HFFc6 (cell line): ENCODE measurements at regions not wholly inside any gene's neighbourhood (a gene's known extent, or its start where the extent isn't known, plus 50 kb on each side); places are given as distances from the start of the nearest gene placed in this dataset.

ENCODE experiments used
- DNase-seq: peaks from one replicate; pipeline ENCODE4 v3.0.0-alpha.2; 2018
- H3K27ac Mint-ChIP-seq: 2 replicates; pipeline ENCODE4 v1.8.0; 2020; ENCODE audit warnings: mild to moderate bottlenecking, mixed read lengths
- H3K27me3 Mint-ChIP-seq: 2 replicates; pipeline ENCODE4 v1.8.0; 2021; ENCODE audit warnings: mild to moderate bottlenecking, moderate library complexity, mixed read lengths; ENCODE audit not compliant: insufficient read depth
- H3K36me3 Mint-ChIP-seq: 2 replicates; pipeline ENCODE4 v1.8.0; 2021; ENCODE audit warnings: low read depth, mixed read lengths
- H3K4me1 Mint-ChIP-seq: 2 replicates; pipeline ENCODE4 v1.8.0; 2020; ENCODE audit warnings: low read depth, mixed read lengths
- H3K4me3 Mint-ChIP-seq: 2 replicates; pipeline ENCODE4 v1.8.0; 2020; ENCODE audit warnings: mild to moderate bottlenecking, moderate library complexity, mixed read lengths
- H3K9me3 Mint-ChIP-seq: 2 replicates; pipeline ENCODE4 v1.8.0; 2020; ENCODE audit warnings: mild to moderate bottlenecking, mixed read lengths
- TF ChIP-seq, protein P1 (sequence below): fragments of 200-600 bp; sonication (generic); IDR thresholded peaks from 2 replicates; pipeline ENCODE4 v1.5.0; 2021; ENCODE audit warnings: antibody characterized with exemption, mild to moderate bottlenecking

DNA sequence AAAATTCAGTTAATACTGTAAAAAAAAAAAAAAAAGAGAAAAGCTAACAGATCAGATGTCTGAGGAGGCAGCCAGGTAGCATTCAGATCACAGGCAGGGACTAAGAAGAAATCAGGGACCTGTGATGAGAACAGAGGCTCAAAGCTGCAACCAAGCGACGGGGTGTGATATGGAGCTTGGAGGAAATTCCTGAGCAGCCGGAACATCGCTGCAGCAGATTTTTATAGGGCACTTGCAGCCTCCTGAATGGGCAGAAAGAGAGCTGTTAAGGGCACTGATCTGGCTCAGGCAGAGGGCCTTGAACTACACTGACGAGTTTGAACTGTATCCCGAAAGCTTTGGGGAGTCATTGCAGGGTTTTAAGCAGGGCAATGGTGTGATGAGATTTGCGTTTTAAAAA, 315.4 kb downstream of the ADGRL2 start:
- TF ChIP-seq, protein P1, sequence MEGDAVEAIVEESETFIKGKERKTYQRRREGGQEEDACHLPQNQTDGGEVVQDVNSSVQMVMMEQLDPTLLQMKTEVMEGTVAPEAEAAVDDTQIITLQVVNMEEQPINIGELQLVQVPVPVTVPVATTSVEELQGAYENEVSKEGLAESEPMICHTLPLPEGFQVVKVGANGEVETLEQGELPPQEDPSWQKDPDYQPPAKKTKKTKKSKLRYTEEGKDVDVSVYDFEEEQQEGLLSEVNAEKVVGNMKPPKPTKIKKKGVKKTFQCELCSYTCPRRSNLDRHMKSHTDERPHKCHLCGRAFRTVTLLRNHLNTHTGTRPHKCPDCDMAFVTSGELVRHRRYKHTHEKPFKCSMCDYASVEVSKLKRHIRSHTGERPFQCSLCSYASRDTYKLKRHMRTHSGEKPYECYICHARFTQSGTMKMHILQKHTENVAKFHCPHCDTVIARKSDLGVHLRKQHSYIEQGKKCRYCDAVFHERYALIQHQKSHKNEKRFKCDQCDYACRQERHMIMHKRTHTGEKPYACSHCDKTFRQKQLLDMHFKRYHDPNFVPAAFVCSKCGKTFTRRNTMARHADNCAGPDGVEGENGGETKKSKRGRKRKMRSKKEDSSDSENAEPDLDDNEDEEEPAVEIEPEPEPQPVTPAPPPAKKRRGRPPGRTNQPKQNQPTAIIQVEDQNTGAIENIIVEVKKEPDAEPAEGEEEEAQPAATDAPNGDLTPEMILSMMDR: no peak
- H3K27me3 Mint-ChIP-seq: no peaks in the 10 kb centered on the region
- H3K4me1 Mint-ChIP-seq: no peaks in the 10 kb centered on the region
- no peak overlapping the region for H3K4me3 Mint-ChIP-seq
- DNase-seq: no peak
- H3K27ac Mint-ChIP-seq: no peak overlapping the region
- H3K9me3 Mint-ChIP-seq: no peaks in the 10 kb centered on the region; the same call in 1 of the 2 replicates
- no peaks in the 10 kb centered on the region for H3K36me3 Mint-ChIP-seq

DNA sequence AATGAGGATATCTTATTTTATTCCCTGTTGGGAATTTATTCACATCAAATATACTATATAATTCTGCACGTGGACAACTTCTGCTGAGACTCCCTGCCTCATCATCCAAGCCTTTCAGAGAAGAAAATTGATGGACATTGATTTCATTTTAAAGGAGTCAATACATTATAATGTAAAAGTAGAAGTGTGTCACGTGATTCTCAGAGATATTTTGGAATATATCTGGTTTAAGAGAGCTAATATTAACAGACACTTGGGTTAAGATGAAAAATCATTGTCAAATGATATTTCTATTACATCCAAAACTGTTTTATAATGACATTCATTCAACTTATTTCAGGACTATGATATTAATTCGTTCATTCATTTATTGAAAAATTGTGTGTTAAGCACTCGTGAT, 314.2 kb downstream of the ADGRL2 start:
- Mint-ChIP-seq H3K27me3 (no peaks in the 10 kb centered on the region), H3K9me3 (peaks cover 5% of the 10 kb centered on the region; the same call in 1 of the 2 replicates), H3K4me1 (no peaks in the 10 kb centered on the region), H3K27ac (no peak overlapping the region), H3K36me3 (no peaks in the 10 kb centered on the region), H3K4me3 (no peak overlapping the region)
- TF ChIP-seq, protein P1: no peak
- no peak for DNase-seq

DNA sequence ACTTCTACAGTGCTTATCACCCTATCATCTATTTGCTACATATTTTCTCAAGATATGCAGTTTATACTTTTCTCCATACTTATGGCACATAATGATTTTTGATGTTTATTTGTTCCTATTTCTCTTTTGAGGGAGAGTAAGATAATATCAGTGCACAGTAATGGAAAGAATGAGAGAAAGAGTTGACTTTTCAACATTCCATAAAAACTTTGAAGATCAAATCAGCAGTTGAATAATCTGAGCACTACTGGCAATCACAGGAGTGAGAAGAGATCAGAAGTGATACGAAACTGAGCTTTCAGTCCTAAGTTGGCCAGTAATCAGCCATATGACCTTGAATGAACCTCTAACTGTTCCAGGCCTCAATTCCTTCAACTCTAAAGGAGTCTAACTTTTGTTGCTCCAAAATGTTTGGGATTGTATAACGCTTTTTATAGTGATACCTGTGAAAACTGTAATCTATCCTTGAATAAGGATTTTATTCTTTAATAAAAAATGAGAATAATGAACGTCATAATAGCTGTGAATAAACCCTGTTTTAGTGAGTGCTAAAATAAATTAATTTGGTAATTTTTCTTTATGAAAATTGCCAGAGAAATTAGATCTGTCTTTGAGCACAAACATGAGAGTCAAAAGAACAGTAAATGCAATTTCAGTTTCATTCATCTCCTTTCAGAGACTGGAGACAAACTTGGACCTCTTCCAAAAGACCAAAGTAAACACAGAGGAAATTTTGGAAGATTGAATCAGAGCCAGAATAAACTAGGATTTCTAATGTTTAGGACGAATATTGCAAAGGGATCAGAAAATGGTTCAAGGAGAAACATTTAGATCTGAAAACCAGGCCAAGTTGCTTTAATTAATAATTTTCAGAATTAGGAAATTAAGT, 309.9 kb downstream of the ADGRL2 start:
- DNase-seq: no peak
- no peaks in the 10 kb centered on the region for H3K27me3 Mint-ChIP-seq
- peaks cover 22% of the 10 kb centered on the region; the same call in 1 of the 2 replicates for H3K9me3 Mint-ChIP-seq
- TF ChIP-seq, protein P1: no peak
- no peak overlapping the region for H3K4me3 Mint-ChIP-seq
- H3K4me1 Mint-ChIP-seq: no peaks in the 10 kb centered on the region
- no peak overlapping the region for H3K27ac Mint-ChIP-seq
- H3K36me3 Mint-ChIP-seq: no peaks in the 10 kb centered on the region

DNA sequence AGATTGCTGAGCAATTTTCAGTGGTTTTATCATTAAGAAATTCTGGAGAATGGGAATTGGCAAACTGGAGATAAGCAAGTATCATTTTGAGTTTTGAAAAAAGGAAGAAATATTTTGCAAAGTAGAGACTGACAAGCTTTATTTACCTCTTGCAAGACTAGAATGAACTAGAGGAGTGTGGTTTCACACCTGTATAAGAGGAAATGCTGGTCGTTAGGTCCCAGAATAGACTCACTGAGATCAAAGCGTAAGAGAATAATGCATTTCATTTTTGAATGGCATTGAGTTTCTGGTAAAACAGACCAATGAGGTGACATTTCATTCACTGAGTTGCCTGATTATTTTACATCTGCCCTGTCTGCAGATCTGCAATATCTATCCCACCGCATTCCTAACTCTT, 308.1 kb downstream of the ADGRL2 start:
- Mint-ChIP-seq H3K4me1 (no peaks in the 10 kb centered on the region), H3K27ac (no peak overlapping the region), H3K9me3 (peaks cover 31% of the 10 kb centered on the region)

DNA sequence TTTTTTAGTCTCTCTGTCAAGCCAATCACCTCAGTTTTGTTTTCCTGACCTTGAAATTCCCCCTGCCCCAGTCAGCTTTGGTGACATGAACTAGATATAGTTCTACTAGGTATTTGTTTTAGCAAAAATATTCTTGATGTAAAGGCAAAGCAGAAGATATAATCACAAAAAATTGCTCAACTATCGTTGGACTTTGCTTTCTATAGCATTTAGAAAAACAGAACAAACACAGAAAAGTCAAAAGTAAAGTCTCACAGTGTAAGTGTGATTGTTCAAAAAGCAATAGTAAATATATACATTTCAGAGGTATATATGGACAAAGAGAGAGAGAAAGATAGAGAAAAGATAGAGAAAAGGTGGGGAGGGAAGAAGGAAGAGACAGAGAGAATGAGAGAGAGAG, 305.9 kb downstream of the ADGRL2 start:
- Mint-ChIP-seq H3K9me3 (peaks cover 39% of the 10 kb centered on the region), H3K27ac (no peak overlapping the region), H3K4me1 (no peaks in the 10 kb centered on the region), H3K36me3 (no peaks in the 10 kb centered on the region), H3K4me3 (no peak overlapping the region), H3K27me3 (no peaks in the 10 kb centered on the region)
- DNase-seq: no peak
- TF ChIP-seq, protein P1: no peak

More for the DNA sequence above, 308.1 kb downstream of the ADGRL2 start:
- TF ChIP-seq, protein P1: no peak
- DNase-seq: no peak
- no peaks in the 10 kb centered on the region for H3K27me3 Mint-ChIP-seq
- H3K4me3 Mint-ChIP-seq: no peak overlapping the region
- no peaks in the 10 kb centered on the region for H3K36me3 Mint-ChIP-seq
